PC-9 (cell line): ENCODE measurements at regions not wholly inside any gene's neighbourhood (a gene's known extent, or its start where the extent isn't known, plus 50 kb on each side); places are given as distances from the start of the nearest gene placed in this dataset.

Source experiments
- BruUV-seq: library from RNA; stranded (reverse); fragments of 400-500 nt; replicated peaks from 2 replicates; lab custom pipeline; 2021; lab: Mats Ljungman, UMichigan
- CTCF ChIA-PET: fragments of 300-600 bp; sonication (Branson Sonifier 250); formaldehyde crosslinking; loops from one replicate; lab custom pipeline; 2022; ENCODE audit warnings: antibody characterized with exemption; lab: Charles Lee
- POLR2A ChIA-PET: fragments of 300-600 bp; sonication (Branson Sonifier 250); formaldehyde crosslinking; loops from one replicate; lab custom pipeline; 2022; ENCODE audit warnings: antibody characterized with exemption; ENCODE audit not compliant: unreplicated experiment; lab: Charles Lee
- DNase-seq, 2 experiments: peaks; one replicate each; pipeline versions ENCODE4 v3.0.0 to v3.0.0-alpha.2; 2015 to 2022; ENCODE audit warnings: mixed read lengths in 1 of 2
- H2AFZ ChIP-seq: fragments of 200-600 bp; sonication (generic); 2 replicates; pipeline ENCODE4 v1.8.1; 2017; ENCODE audit warnings: antibody characterized with exemption
- H3F3A ChIP-seq: fragments of 200-600 bp; sonication (generic); 2 replicates; pipeline ENCODE4 v1.8.1; 2017; ENCODE audit warnings: antibody characterized with exemption, mild to moderate bottlenecking, low read depth; ENCODE audit not compliant: insufficient read depth
- H3K27ac ChIP-seq: fragments of 200-600 bp; sonication (generic); 2 replicates; pipeline ENCODE4 v1.6.1; 2016; ENCODE audit warnings: mixed run types
- H3K27me3 ChIP-seq: fragments of 200-600 bp; sonication (generic); 2 replicates; pipeline ENCODE4 v1.6.1; 2016; ENCODE audit warnings: low read depth, mixed run types; ENCODE audit not compliant: insufficient read depth
- H3K36me3 ChIP-seq: fragments of 200-600 bp; sonication (generic); 2 replicates; pipeline ENCODE4 v1.6.1; 2016; ENCODE audit warnings: low read depth, mixed run types
- H3K4me1 ChIP-seq: fragments of 200-600 bp; sonication (generic); replicated peaks from 2 replicates; pipeline ENCODE4 v1.6.1; 2016; ENCODE audit warnings: mixed run types; ENCODE audit not compliant: insufficient read depth
- H3K4me2 ChIP-seq: fragments of 200-600 bp; sonication (generic); 2 replicates; pipeline ENCODE4 v1.6.1; 2017; ENCODE audit warnings: mixed run types
- H3K4me3 ChIP-seq: fragments of 200-600 bp; sonication (generic); 2 replicates; pipeline ENCODE4 v1.6.1; 2016; ENCODE audit warnings: mixed run types
- H3K79me2 ChIP-seq: fragments of 200-600 bp; sonication (generic); 2 replicates; pipeline ENCODE4 v1.6.1; 2017; ENCODE audit warnings: low read depth, mixed run types
- H3K9me2 ChIP-seq: fragments of 200-600 bp; sonication (generic); 2 replicates; pipeline ENCODE4 v1.8.1; 2017; ENCODE audit warnings: mild to moderate bottlenecking; ENCODE audit not compliant: insufficient read depth
- H3K9me3 ChIP-seq: fragments of 200-600 bp; sonication (generic); 2 replicates; pipeline ENCODE4 v1.8.1; 2016; ENCODE audit warnings: low read depth; ENCODE audit not compliant: insufficient read depth
- H4K20me1 ChIP-seq: fragments of 200-600 bp; sonication (generic); 2 replicates; pipeline ENCODE4 v1.8.1; 2017; ENCODE audit not compliant: insufficient read depth
- EZH2 ChIP-seq: fragments of 200-600 bp; sonication (generic); IDR thresholded peaks from 2 replicates; pipeline ENCODE4 v1.8.0; 2017; ENCODE audit warnings: antibody characterized with exemption, low read depth
- intact Hi-C: fragments of 100-400 bp; cut with micrococcal nuclease; formaldehyde crosslinking; loops from one replicate; pipeline ENCODE4 v1.10.0; 2022; ENCODE audit not compliant: unreplicated experiment
- TF ChIP-seq, protein P1 (sequence below): fragments of 200-600 bp; sonication (generic); conservative IDR thresholded peaks from 2 replicates; pipeline ENCODE4 v1.6.1; 2017; ENCODE audit warnings: mixed run types, antibody characterized with exemption, mild to moderate bottlenecking, moderate library complexity

DNA sequence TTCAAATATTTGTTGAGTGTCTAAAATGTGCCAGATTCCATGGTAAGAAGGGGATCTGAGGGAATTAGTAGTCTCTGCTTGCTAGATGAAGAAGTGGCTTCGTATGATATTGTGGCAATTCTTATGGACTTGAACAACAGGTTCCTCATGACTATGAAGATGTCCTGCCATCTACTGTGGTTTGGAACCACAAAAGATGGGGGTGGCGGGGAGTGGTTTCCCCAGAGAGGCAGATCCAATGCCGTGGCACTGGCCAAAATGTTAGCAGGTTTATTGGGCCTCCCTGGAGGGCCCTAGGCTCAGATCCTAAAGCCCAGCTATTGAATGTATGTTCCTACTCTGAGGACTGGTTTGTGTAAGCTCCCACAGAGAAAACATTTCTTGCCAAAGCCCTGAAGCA is 120.8 kb downstream of the RGS2 start:
- TF ChIP-seq, protein P1, sequence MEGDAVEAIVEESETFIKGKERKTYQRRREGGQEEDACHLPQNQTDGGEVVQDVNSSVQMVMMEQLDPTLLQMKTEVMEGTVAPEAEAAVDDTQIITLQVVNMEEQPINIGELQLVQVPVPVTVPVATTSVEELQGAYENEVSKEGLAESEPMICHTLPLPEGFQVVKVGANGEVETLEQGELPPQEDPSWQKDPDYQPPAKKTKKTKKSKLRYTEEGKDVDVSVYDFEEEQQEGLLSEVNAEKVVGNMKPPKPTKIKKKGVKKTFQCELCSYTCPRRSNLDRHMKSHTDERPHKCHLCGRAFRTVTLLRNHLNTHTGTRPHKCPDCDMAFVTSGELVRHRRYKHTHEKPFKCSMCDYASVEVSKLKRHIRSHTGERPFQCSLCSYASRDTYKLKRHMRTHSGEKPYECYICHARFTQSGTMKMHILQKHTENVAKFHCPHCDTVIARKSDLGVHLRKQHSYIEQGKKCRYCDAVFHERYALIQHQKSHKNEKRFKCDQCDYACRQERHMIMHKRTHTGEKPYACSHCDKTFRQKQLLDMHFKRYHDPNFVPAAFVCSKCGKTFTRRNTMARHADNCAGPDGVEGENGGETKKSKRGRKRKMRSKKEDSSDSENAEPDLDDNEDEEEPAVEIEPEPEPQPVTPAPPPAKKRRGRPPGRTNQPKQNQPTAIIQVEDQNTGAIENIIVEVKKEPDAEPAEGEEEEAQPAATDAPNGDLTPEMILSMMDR = no peak
- no peak for TF ChIP-seq EZH2
- BruUV-seq = no TSS peak
- H3K4me1 ChIP-seq = no peaks in the 10 kb centered on the region
- no peak overlapping the region for H3K4me2 ChIP-seq
- no peaks in the 10 kb centered on the region for H3F3A ChIP-seq
- DNase-seq = no peak
- no peaks in the 10 kb centered on the region for H3K9me2 ChIP-seq
- no peaks in the 10 kb centered on the region for H3K27me3 ChIP-seq
- no peaks in the 10 kb centered on the region for H3K79me2 ChIP-seq
- intact Hi-C loops = no loop called here
- H4K20me1 ChIP-seq = no peaks in the 10 kb centered on the region
- H3K27ac ChIP-seq = no peak overlapping the region
- CTCF ChIA-PET = no interaction called here
- H3K36me3 ChIP-seq = no peaks in the 10 kb centered on the region
- POLR2A ChIA-PET = no interaction called here
- no peak overlapping the region for H3K4me3 ChIP-seq
- no peaks in the 10 kb centered on the region for H3K9me3 ChIP-seq
- H2AFZ ChIP-seq = no peak overlapping the region

DNA sequence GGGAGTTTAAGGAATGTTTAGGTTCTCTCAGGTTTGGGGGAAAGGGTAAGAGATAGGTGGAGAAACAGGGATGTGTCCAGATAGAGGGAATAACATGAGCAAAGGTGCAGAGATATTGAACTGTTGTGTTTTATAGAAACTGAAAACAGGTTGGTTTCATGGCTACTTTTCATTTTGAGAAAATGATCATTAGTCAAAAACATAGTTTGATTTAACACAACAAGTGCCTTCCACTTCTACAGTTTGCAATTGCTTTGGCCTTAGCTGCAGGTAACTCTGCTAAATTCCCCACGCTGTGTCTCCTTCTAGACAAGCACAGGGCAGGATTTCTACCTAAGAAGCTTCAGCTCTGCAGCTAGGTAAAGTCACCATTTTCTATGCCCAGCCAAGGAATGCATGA is 124.9 kb downstream of the RGS2 start:
- TF ChIP-seq EZH2 = no peak
- TF ChIP-seq, protein P1 = no peak
- ChIA-PET CTCF (no interaction called here), POLR2A (no interaction called here)
- H3K79me2 ChIP-seq = no peaks in the 10 kb centered on the region
- no peak overlapping the region for H3K27ac ChIP-seq
- no peaks in the 10 kb centered on the region for H3K9me3 ChIP-seq
- no TSS peak for BruUV-seq
- no peaks in the 10 kb centered on the region for H3K9me2 ChIP-seq
- DNase-seq = no peak
- no peaks in the 10 kb centered on the region for H3K27me3 ChIP-seq
- H3K4me2 ChIP-seq = no peak overlapping the region
- no peaks in the 10 kb centered on the region for H3K4me1 ChIP-seq
- no peaks in the 10 kb centered on the region for H4K20me1 ChIP-seq
- H2AFZ ChIP-seq = no peak overlapping the region; the same call in 1 of the 2 replicates
- no peak overlapping the region for H3K4me3 ChIP-seq
- H3F3A ChIP-seq = no peaks in the 10 kb centered on the region
- no peaks in the 10 kb centered on the region for H3K36me3 ChIP-seq
- intact Hi-C loops = no loop called here

- H4K20me1 ChIP-seq = no peaks in the 10 kb centered on the region
- POLR2A ChIA-PET = no interaction called here
- H3K27me3 ChIP-seq = no peaks in the 10 kb centered on the region
- no peak for DNase-seq
- H3F3A ChIP-seq = no peaks in the 10 kb centered on the region
- H3K79me2 ChIP-seq = no peaks in the 10 kb centered on the region
- CTCF ChIA-PET = no interaction called here
- BruUV-seq = no TSS peak
- H3K4me3 ChIP-seq = no peak overlapping the region
- no peaks in the 10 kb centered on the region for H3K9me3 ChIP-seq
- H3K9me2 ChIP-seq = no peaks in the 10 kb centered on the region
- no peaks in the 10 kb centered on the region for H3K36me3 ChIP-seq
- TF ChIP-seq, protein P1 = no peak
- TF ChIP-seq EZH2 = no peak
- H3K4me1 ChIP-seq = no peaks in the 10 kb centered on the region
- no peak overlapping the region for H2AFZ ChIP-seq
- H3K4me2 ChIP-seq = no peak overlapping the region
- intact Hi-C loops = no loop called here
- H3K27ac ChIP-seq = no peak overlapping the region
Observed at GRCh38 chr1:192936313-192937018, 122.7 kb downstream of the UCHL5 start.
